Keratinocyte (primary cell): ENCODE measurements at regions not wholly inside any gene's neighbourhood (a gene's known extent, or its start where the extent isn't known, plus 50 kb on each side); places are given as distances from the start of the nearest gene placed in this dataset.

Source experiments
- DNase-seq: peaks from one replicate; pipeline ENCODE4 v3.0.0-alpha.2; 2011; ENCODE audit warnings: low read depth, missing footprints, low spot score
- FAIRE-seq: peaks from 2 replicates; lab custom pipeline; 2011; peaks lifted over from hg19 to GRCh38; lab: Jason Lieb, UNC
- H2AFZ ChIP-seq: 2 replicates; pipeline ENCODE4 v1.6.0; 2012; ENCODE audit warnings: low read length, control low read depth, inconsistent platforms; ENCODE audit not compliant: control insufficient read depth
- H3K27ac ChIP-seq: 2 replicates; pipeline ENCODE4 v1.5.1; 2011; ENCODE audit warnings: low read length; ENCODE audit not compliant: control insufficient read depth, insufficient read depth
- H3K27me3 ChIP-seq: 3 replicates; pipeline ENCODE4 v1.6.0; 2011; ENCODE audit warnings: low read length; ENCODE audit not compliant: control insufficient read depth, insufficient read depth; ENCODE audit errors: extremely low read depth
- H3K36me3 ChIP-seq, 2 experiments: 2 replicates in 1 of 2; 3 replicates in 1 of 2; pipeline ENCODE4 v1.5.1; 2011; ENCODE audit warnings: low read length in 2 of 2, mild to moderate bottlenecking in 1 of 2; ENCODE audit not compliant: control insufficient read depth in 2 of 2, insufficient read depth in 2 of 2; ENCODE audit errors: extremely low read depth in 1 of 2
- H3K4me1 ChIP-seq: 3 replicates; pipeline ENCODE4 v1.5.1; 2011; ENCODE audit warnings: low read length; ENCODE audit not compliant: control insufficient read depth, insufficient read depth; ENCODE audit errors: extremely low read depth
- H3K4me2 ChIP-seq: 3 replicates; pipeline ENCODE4 v1.6.0; 2011; ENCODE audit warnings: low read depth, low read length; ENCODE audit not compliant: control insufficient read depth, insufficient read depth; ENCODE audit errors: extremely low read depth
- H3K4me3 ChIP-seq, 3 experiments: fragments of 200-600 bp in 1 of 3; sonication (generic) in 1 of 3; 2 replicates in 2 of 3; 3 replicates in 1 of 3; pipeline ENCODE4 v1.5.1; 2011 to 2016; ENCODE audit warnings: low read length in 3 of 3, mild to moderate bottlenecking in 3 of 3, control low read depth in 2 of 3, inconsistent platforms in 1 of 3, low read depth in 1 of 3, mixed read lengths in 1 of 3, mixed run types in 1 of 3, moderate library complexity in 1 of 3; ENCODE audit not compliant: control insufficient read depth in 2 of 3, insufficient read depth in 2 of 3; ENCODE audit errors: extremely low read depth in 1 of 3
- H3K79me2 ChIP-seq: 2 replicates; pipeline ENCODE4 v1.6.0; 2012; ENCODE audit warnings: low read length; ENCODE audit not compliant: control insufficient read depth, insufficient read depth
- H3K9ac ChIP-seq: 3 replicates; pipeline ENCODE4 v1.6.0; 2011; ENCODE audit warnings: low read length; ENCODE audit not compliant: control insufficient read depth, insufficient read depth; ENCODE audit errors: extremely low read depth
- H3K9me1 ChIP-seq: 3 replicates; pipeline ENCODE4 v1.6.0; 2011; ENCODE audit warnings: low read length; ENCODE audit not compliant: control insufficient read depth, insufficient read depth; ENCODE audit errors: extremely low read depth
- H3K9me3 ChIP-seq: 2 replicates; pipeline ENCODE4 v1.5.1; 2012; ENCODE audit warnings: low read depth, low read length; ENCODE audit not compliant: control insufficient read depth
- H4K20me1 ChIP-seq: 3 replicates; pipeline ENCODE4 v1.6.0; 2011; ENCODE audit warnings: low read length; ENCODE audit not compliant: control insufficient read depth, insufficient read depth; ENCODE audit errors: extremely low read depth
- CTCF ChIP-seq, 3 experiments: IDR thresholded peaks in 1 of 3; conservative IDR thresholded peaks in 1 of 3; optimal IDR thresholded peaks in 1 of 3; 2 replicates in 2 of 3; 3 replicates in 1 of 3; pipeline versions ENCODE3 to v1.5.1; 2011; ENCODE audit warnings: low read length in 3 of 3, mild to moderate bottlenecking in 3 of 3, moderate library complexity in 2 of 3, control low read depth in 1 of 3, inconsistent platforms in 1 of 3; ENCODE audit not compliant: insufficient read depth in 2 of 3; ENCODE audit errors: extremely low read depth in 1 of 3
- EZH2 ChIP-seq: IDR thresholded peaks from one replicate; pipeline ENCODE4 v1.6.1; 2012; ENCODE audit warnings: inconsistent platforms, mild to moderate bottlenecking, low read length, moderate library complexity
- dilution Hi-C: fragments of 300-500 bp; cut with MboI; formaldehyde crosslinking; loops from one replicate; pipeline ENCODE4 v1.7.0; 2020; ENCODE audit warnings: low sequenced_read_pairs; ENCODE audit not compliant: extremely low pct_ligation_motif_present

- Histone ChIP-seq H3K9me3 (no peaks in the 10 kb centered on the region), H3K27me3 (no peaks in the 10 kb centered on the region), H3K4me2 (no peak overlapping the region), H4K20me1 (no peaks in the 10 kb centered on the region), H3K36me3 (no peaks in the 10 kb centered on the region), H2AFZ (no peak overlapping the region), H3K27ac (no peak overlapping the region), H3K9me1 (no peaks in the 10 kb centered on the region), H3K4me1 (no peaks in the 10 kb centered on the region), H3K79me2 (no peaks in the 10 kb centered on the region), H3K9ac (no peak overlapping the region), H3K4me3 (no peak overlapping the region)
- no peak for FAIRE-seq
- no peak for TF ChIP-seq EZH2
- no peak for TF ChIP-seq CTCF (optimal IDR thresholded peaks at IDR 0.05 in 1 of 3, IDR thresholded peaks at IDR 0.05 in 1 of 3, conservative IDR thresholded peaks at IDR 0.05 in 1 of 3; ENCODE audit: extremely low read depth in 1 of 3, insufficient read depth in 2 of 3, low read length in 3 of 3)
- dilution Hi-C loops = no loop called here
- no peak for DNase-seq
Measured at GRCh38 chr13:90281709-90282108, 1065.8 kb upstream of the MIR17HG start.

- no peaks in the 10 kb centered on the region for H3K27me3 ChIP-seq
- no peaks in the 10 kb centered on the region for H3K79me2 ChIP-seq
- H3K9ac ChIP-seq = no peak overlapping the region
- no peaks in the 10 kb centered on the region for H4K20me1 ChIP-seq
- dilution Hi-C loops = no loop called here
- FAIRE-seq (no peak), DNase-seq (no peak)
- H3K36me3 ChIP-seq = no peaks in the 10 kb centered on the region
- H2AFZ ChIP-seq = no peak overlapping the region
- H3K4me2 ChIP-seq = no peak overlapping the region
- H3K9me1 ChIP-seq = no peaks in the 10 kb centered on the region
- no peaks in the 10 kb centered on the region for H3K4me1 ChIP-seq
- H3K27ac ChIP-seq = no peak overlapping the region
- H3K9me3 ChIP-seq = no peaks in the 10 kb centered on the region
- no peak overlapping the region for H3K4me3 ChIP-seq
- no peak for TF ChIP-seq EZH2
- TF ChIP-seq CTCF (optimal IDR thresholded peaks at IDR 0.05 in 1 of 3, IDR thresholded peaks at IDR 0.05 in 1 of 3, conservative IDR thresholded peaks at IDR 0.05 in 1 of 3; ENCODE audit: extremely low read depth in 1 of 3, insufficient read depth in 2 of 3, low read length in 3 of 3) = no peak
Measured at GRCh38 chr13:90287521-90287920, 1060.0 kb upstream of the MIR17HG start.
